Memory B cell (primary cell): ENCODE measurements at regions not wholly inside any gene's neighbourhood (a gene's known extent, or its start where the extent isn't known, plus 50 kb on each side); places are given as distances from the start of the nearest gene placed in this dataset.

Experiments
- ATAC-seq: fragments of 150-1000 bp; cut with Tn5 transposase; 2 replicates; pipeline ENCODE4 v1.10.0; 2021; ENCODE audit warnings: low read depth, mild to moderate bottlenecking, moderate library complexity
- DNase-seq, 2 donors: peaks; one replicate each; pipeline ENCODE4 v3.0.0; 2022; ENCODE audit warnings: low spot score in 2 of 2
- H3K27ac Mint-ChIP-seq: one replicate; pipeline ENCODE4 v1.8.0; 2022; ENCODE audit warnings: mild to moderate bottlenecking, moderate library complexity, mixed read lengths
- H3K27me3 Mint-ChIP-seq: one replicate; pipeline ENCODE4 v1.8.0; 2022; ENCODE audit warnings: mixed read lengths
- H3K36me3 Mint-ChIP-seq: one replicate; pipeline ENCODE4 v1.8.0; 2022; ENCODE audit warnings: mild to moderate bottlenecking, mixed read lengths
- H3K4me1 Mint-ChIP-seq: one replicate; pipeline ENCODE4 v1.8.0; 2022; ENCODE audit warnings: mixed read lengths
- H3K4me3 Mint-ChIP-seq: one replicate; pipeline ENCODE4 v1.8.0; 2022; ENCODE audit warnings: mild to moderate bottlenecking, moderate library complexity, mixed read lengths
- H3K9me3 Mint-ChIP-seq: one replicate; pipeline ENCODE4 v1.8.0; 2022; ENCODE audit warnings: mixed read lengths

GRCh38 chr18:33960417-33960816 is 264.3 kb downstream of the NOL4 start:
- DNase-seq (no peak), ATAC-seq (no peak)
- H3K9me3 Mint-ChIP-seq: peaks cover 2% of the 10 kb centered on the region
- no peak overlapping the region for H3K4me3 Mint-ChIP-seq
- H3K27ac Mint-ChIP-seq: no peak overlapping the region
- H3K36me3 Mint-ChIP-seq: no peaks in the 10 kb centered on the region
- no peaks in the 10 kb centered on the region for H3K27me3 Mint-ChIP-seq
- H3K4me1 Mint-ChIP-seq: no peaks in the 10 kb centered on the region

- H3K36me3 Mint-ChIP-seq: no peaks in the 10 kb centered on the region
- no peak overlapping the region for H3K4me3 Mint-ChIP-seq
These were observed 265.1 kb downstream of the NOL4 start for GRCh38 chr18:33959609-33960008.

GRCh38 chr18:33957707-33958106 is 267.0 kb downstream of the NOL4 start:
- no peak for DNase-seq
- H3K27me3 Mint-ChIP-seq: no peaks in the 10 kb centered on the region

More at GRCh38 chr18:33959609-33960008, 265.1 kb downstream of the NOL4 start:
- Mint-ChIP-seq H3K27ac (no peak overlapping the region), H3K27me3 (no peaks in the 10 kb centered on the region), H3K4me1 (no peaks in the 10 kb centered on the region), H3K9me3 (peaks cover 2% of the 10 kb centered on the region)
- DNase-seq (no peak), ATAC-seq (no peak)

GRCh38 chr18:33951031-33951430 is 273.7 kb downstream of the NOL4 start:
- H3K36me3 Mint-ChIP-seq: no peaks in the 10 kb centered on the region
- H3K9me3 Mint-ChIP-seq: no peaks in the 10 kb centered on the region
- ATAC-seq: no peak
- no peaks in the 10 kb centered on the region for H3K4me1 Mint-ChIP-seq
- H3K27me3 Mint-ChIP-seq: no peaks in the 10 kb centered on the region
- DNase-seq: no peak
- no peak overlapping the region for H3K27ac Mint-ChIP-seq
- H3K4me3 Mint-ChIP-seq: no peak overlapping the region

More at GRCh38 chr18:33957707-33958106, 267.0 kb downstream of the NOL4 start:
- no peaks in the 10 kb centered on the region for H3K36me3 Mint-ChIP-seq
- no peaks in the 10 kb centered on the region for H3K4me1 Mint-ChIP-seq
- H3K27ac Mint-ChIP-seq: no peak overlapping the region
- ATAC-seq: no peak
- H3K4me3 Mint-ChIP-seq: no peak overlapping the region
- no peaks in the 10 kb centered on the region for H3K9me3 Mint-ChIP-seq

GRCh38 chr18:33946336-33946735 is 278.4 kb downstream of the NOL4 start:
- no peak for ATAC-seq

GRCh38 chr18:33944493-33944892 is 280.2 kb downstream of the NOL4 start:
- Mint-ChIP-seq H3K36me3 (no peaks in the 10 kb centered on the region), H3K27me3 (no peaks in the 10 kb centered on the region), H3K4me1 (no peaks in the 10 kb centered on the region), H3K9me3 (peaks cover 2% of the 10 kb centered on the region), H3K4me3 (no peak overlapping the region), H3K27ac (no peak overlapping the region)
- DNase-seq (no peak), ATAC-seq (no peak)

More at GRCh38 chr18:33946336-33946735, 278.4 kb downstream of the NOL4 start:
- Mint-ChIP-seq H3K36me3 (no peaks in the 10 kb centered on the region), H3K9me3 (no peaks in the 10 kb centered on the region), H3K27ac (no peak overlapping the region), H3K4me3 (no peak overlapping the region), H3K27me3 (no peaks in the 10 kb centered on the region), H3K4me1 (no peaks in the 10 kb centered on the region)
- no peak for DNase-seq

- Mint-ChIP-seq H3K27ac (no peak overlapping the region), H3K27me3 (no peaks in the 10 kb centered on the region), H3K4me1 (no peaks in the 10 kb centered on the region), H3K36me3 (no peaks in the 10 kb centered on the region), H3K9me3 (peaks cover 2% of the 10 kb centered on the region), H3K4me3 (no peak overlapping the region)
- ATAC-seq (no peak), DNase-seq (no peak)
These were observed 287.4 kb downstream of the NOL4 start for GRCh38 chr18:33937270-33937816.

- H3K9me3 Mint-ChIP-seq: no peaks in the 10 kb centered on the region
- H3K4me1 Mint-ChIP-seq: no peaks in the 10 kb centered on the region
- ATAC-seq: no peak
- H3K36me3 Mint-ChIP-seq: no peaks in the 10 kb centered on the region
- DNase-seq: no peak
- H3K4me3 Mint-ChIP-seq: no peak overlapping the region
- no peaks in the 10 kb centered on the region for H3K27me3 Mint-ChIP-seq
- no peak overlapping the region for H3K27ac Mint-ChIP-seq
These were observed 290.5 kb downstream of the NOL4 start for GRCh38 chr18:33934258-33934657.

- H3K36me3 Mint-ChIP-seq: no peaks in the 10 kb centered on the region
- no peak overlapping the region for H3K27ac Mint-ChIP-seq
- DNase-seq (no peak), ATAC-seq (no peak)
- H3K9me3 Mint-ChIP-seq: peaks cover 1% of the 10 kb centered on the region
- no peaks in the 10 kb centered on the region for H3K27me3 Mint-ChIP-seq
- no peaks in the 10 kb centered on the region for H3K4me1 Mint-ChIP-seq
- H3K4me3 Mint-ChIP-seq: no peak overlapping the region
These were observed 296.5 kb downstream of the NOL4 start for GRCh38 chr18:33928231-33928630.

GRCh38 chr18:33924576-33924975 is 300.1 kb downstream of the NOL4 start:
- Mint-ChIP-seq H3K27ac (no peak overlapping the region), H3K4me1 (no peaks in the 10 kb centered on the region), H3K27me3 (no peaks in the 10 kb centered on the region), H3K9me3 (peaks cover 1% of the 10 kb centered on the region), H3K4me3 (no peak overlapping the region), H3K36me3 (no peaks in the 10 kb centered on the region)
- no peak for DNase-seq
- ATAC-seq: no peak

GRCh38 chr18:33923980-33924379 is 300.7 kb downstream of the NOL4 start:
- no peak for ATAC-seq
- Mint-ChIP-seq H3K27ac (no peak overlapping the region), H3K36me3 (no peaks in the 10 kb centered on the region), H3K27me3 (no peaks in the 10 kb centered on the region), H3K9me3 (peaks cover 1% of the 10 kb centered on the region), H3K4me1 (no peaks in the 10 kb centered on the region), H3K4me3 (no peak overlapping the region)
- DNase-seq: no peak

GRCh38 chr18:33918571-33918970 is 306.1 kb downstream of the NOL4 start:
- Mint-ChIP-seq H3K4me1 (no peaks in the 10 kb centered on the region), H3K36me3 (no peaks in the 10 kb centered on the region)
- ATAC-seq: no peak

GRCh38 chr18:33916200-33916599 is 308.5 kb downstream of the NOL4 start:
- peaks cover 11% of the 10 kb centered on the region for H3K9me3 Mint-ChIP-seq
- no peaks in the 10 kb centered on the region for H3K4me1 Mint-ChIP-seq
- ATAC-seq (no peak), DNase-seq (no peak)
- H3K27ac Mint-ChIP-seq: no peak overlapping the region
- H3K4me3 Mint-ChIP-seq: no peak overlapping the region
- H3K27me3 Mint-ChIP-seq: no peaks in the 10 kb centered on the region
- H3K36me3 Mint-ChIP-seq: no peaks in the 10 kb centered on the region

More at GRCh38 chr18:33918571-33918970, 306.1 kb downstream of the NOL4 start:
- no peak for DNase-seq
- Mint-ChIP-seq H3K27ac (no peak overlapping the region), H3K4me3 (no peak overlapping the region), H3K9me3 (peaks cover 10% of the 10 kb centered on the region), H3K27me3 (no peaks in the 10 kb centered on the region)

GRCh38 chr18:33914399-33914798 is 310.3 kb downstream of the NOL4 start:
- Mint-ChIP-seq H3K36me3 (no peaks in the 10 kb centered on the region), H3K4me3 (no peak overlapping the region), H3K4me1 (no peaks in the 10 kb centered on the region), H3K9me3 (peaks cover 13% of the 10 kb centered on the region), H3K27me3 (no peaks in the 10 kb centered on the region), H3K27ac (no peak overlapping the region)
- ATAC-seq (no peak), DNase-seq (no peak)

GRCh38 chr18:33906046-33906445 is 318.7 kb downstream of the NOL4 start:
- ATAC-seq: no peak

More at GRCh38 chr18:33906046-33906445, 318.7 kb downstream of the NOL4 start:
- Mint-ChIP-seq H3K27ac (no peak overlapping the region), H3K27me3 (no peaks in the 10 kb centered on the region), H3K4me3 (no peak overlapping the region), H3K4me1 (no peaks in the 10 kb centered on the region), H3K36me3 (no peaks in the 10 kb centered on the region), H3K9me3 (peaks cover 3% of the 10 kb centered on the region)
- DNase-seq: no peak
